C4-2B (cell line): ENCODE measurements at regions not wholly inside any gene's neighbourhood (a gene's known extent, or its start where the extent isn't known, plus 50 kb on each side); places are given as distances from the start of the nearest gene placed in this dataset.
"Not testable (repeated sequence)": the region's sequence is repeated elsewhere in the genome, so short reads cannot be mapped to it uniquely, and the experiment has no call there.

Source experiments
- H3K27ac ChIP-seq: fragments of 450-650 bp; 2 replicates; pipeline ENCODE4 v1.5.1; 2017
- CTCF ChIP-seq: fragments of 450-650 bp; conservative IDR thresholded peaks from 2 replicates; pipeline ENCODE4 v1.5.1; 2017; ENCODE audit warnings: mild to moderate bottlenecking
- ZFX ChIP-seq: fragments of 450-650 bp; IDR thresholded peaks from 2 replicates; pipeline ENCODE4 v1.6.1; 2017

- TF ChIP-seq ZFX (no peak), CTCF (no peak)
- H3K27ac ChIP-seq, result no peak overlapping the region
Measured at GRCh38 chr9:2267181-2267745, 252.1 kb downstream of the SMARCA2 start.

GRCh38 chr9:2269778-2270177, 254.6 kb downstream of the SMARCA2 start:
- no peak overlapping the region for H3K27ac ChIP-seq
- TF ChIP-seq CTCF, result no peak
- TF ChIP-seq ZFX, result no peak

DNA sequence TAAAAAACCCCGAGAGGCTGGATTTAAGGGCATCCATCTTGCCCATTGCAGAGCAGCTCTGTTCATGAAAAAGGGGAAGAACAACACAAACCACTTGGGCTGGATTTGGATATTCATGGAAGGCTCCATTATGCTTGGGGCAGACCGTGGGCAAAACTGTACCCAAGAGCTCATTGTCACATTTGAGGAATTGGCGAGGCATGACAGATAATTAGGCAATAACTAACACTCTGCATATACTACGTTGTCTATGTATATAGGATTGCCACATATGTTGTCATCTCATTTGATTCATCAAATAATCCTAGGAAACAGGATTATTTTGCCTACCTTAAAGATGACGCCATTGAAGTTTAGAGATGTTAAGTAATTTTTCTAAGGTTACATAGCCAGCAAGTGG, 255.4 kb downstream of the SMARCA2 start:
- no peak for TF ChIP-seq CTCF
- no peak for TF ChIP-seq ZFX
- H3K27ac ChIP-seq, result no peak overlapping the region

DNA sequence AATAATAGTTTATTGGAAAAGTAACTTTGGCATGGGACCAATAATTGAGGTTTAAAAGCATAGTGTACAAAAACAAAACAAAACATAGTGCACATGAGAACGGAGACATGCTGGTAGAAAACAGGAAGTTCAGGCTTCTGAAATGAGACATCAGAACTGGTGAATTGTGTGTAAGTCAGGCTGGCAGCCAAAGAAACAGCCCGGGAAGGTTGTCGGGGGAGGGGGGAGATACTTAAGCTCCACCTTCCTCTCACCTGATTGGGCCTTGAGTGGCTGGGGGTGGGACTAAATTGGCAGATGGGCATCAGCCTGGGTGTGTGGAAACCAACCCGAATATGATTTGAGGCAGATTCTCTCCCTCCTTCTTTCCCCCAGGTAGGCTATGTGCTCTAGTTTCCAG, 256.3 kb downstream of the SMARCA2 start:
- no peak for TF ChIP-seq CTCF
- no peak for TF ChIP-seq ZFX
- H3K27ac ChIP-seq, result no peak overlapping the region

DNA sequence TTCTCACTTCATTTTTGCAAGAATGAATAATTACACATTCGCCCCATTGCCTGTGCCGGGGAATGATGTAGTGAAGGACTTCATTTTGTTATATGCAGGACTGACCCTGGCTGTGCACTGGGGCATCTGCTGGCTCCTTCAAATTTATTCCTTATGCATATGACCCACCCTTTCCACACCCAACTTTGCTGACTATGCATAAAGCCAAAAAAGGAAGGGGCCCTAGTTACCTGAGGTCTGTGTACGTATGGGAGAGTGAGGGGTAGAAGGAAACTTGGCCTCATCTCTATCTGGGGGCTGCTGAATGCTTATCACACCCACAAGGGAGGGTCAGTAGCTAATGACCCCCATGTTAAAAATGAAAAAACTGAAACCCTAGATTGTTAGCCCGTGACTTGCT, 259.6 kb downstream of the SMARCA2 start:
- no peak overlapping the region for H3K27ac ChIP-seq
- TF ChIP-seq ZFX, result no peak
- no peak for TF ChIP-seq CTCF

- no peak for TF ChIP-seq ZFX
- TF ChIP-seq CTCF, result no peak
- H3K27ac ChIP-seq, result no peak overlapping the region
Measured at GRCh38 chr9:2276296-2276695, 261.1 kb downstream of the SMARCA2 start.

DNA sequence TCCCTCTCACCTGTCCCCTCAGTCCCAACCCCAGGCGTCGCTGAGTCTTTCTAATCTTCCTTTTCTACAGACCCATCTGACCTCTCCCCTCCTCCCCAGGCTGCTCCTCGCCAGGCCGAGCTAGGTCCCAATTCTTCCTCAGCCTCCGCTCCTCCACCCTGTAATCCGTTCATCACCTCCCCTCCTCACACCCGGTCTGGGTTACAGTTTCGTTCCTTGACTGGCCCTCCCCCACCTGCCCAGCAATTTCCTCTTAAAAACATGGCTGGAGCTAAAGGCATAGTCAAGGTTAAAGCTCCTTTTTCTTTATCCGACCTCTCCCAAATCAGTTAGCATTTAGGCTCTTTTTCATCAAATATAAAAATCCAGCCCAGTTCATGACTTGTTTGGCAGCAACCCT, 262.0 kb downstream of the SMARCA2 start:
- H3K27ac ChIP-seq, result not testable (repeated sequence)

- H3K27ac ChIP-seq, result not testable (repeated sequence)
Measured at GRCh38 chr9:2277644-2278043, 262.5 kb downstream of the SMARCA2 start.

DNA sequence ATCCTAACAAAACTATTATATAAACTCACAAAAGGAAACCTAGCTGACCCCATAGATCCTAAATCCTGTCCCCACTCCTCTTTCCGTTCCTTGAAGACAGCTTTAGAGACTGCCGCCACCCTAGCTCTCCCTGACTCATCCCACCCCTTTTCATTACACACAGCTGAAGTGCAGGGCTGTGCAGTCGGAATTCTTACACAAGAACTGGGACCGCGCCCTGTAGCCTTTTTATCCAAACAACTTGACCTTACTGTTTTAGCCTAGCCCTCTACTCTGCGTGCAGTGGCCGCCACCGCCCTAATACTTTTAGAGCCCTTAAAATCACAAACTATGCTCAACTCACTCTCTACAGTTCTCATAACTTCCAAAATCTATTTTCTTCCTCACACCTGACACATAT, 264.0 kb downstream of the SMARCA2 start:
- not testable (repeated sequence) for H3K27ac ChIP-seq
